RWPE2 (cell line): ENCODE measurements at regions not wholly inside any gene's neighbourhood (a gene's known extent, or its start where the extent isn't known, plus 50 kb on each side); places are given as distances from the start of the nearest gene placed in this dataset.

Source experiments
- ATAC-seq: fragments of 200-7000 bp; cut with Tn5 transposase; 3 replicates; pipeline ENCODE4 v1.9.1; 2021; ENCODE audit warnings: low read depth
- DNase-seq: peaks from one replicate; pipeline ENCODE4 v3.0.0-alpha.2; 2020; ENCODE audit warnings: low spot score
- H3K27ac ChIP-seq: fragments of 450-650 bp; 2 replicates; pipeline ENCODE4 v1.5.1; 2017; ENCODE audit warnings: mild to moderate bottlenecking; ENCODE audit not compliant: poor library complexity, severe bottlenecking
- H3K27me3 ChIP-seq: fragments of 250-450 bp; sonication (Bioruptor Pico); 2 replicates; pipeline ENCODE4 v1.5.1; 2021; ENCODE audit warnings: mild to moderate bottlenecking, moderate library complexity; ENCODE audit not compliant: insufficient read depth, poor library complexity, severe bottlenecking
- H3K36me3 ChIP-seq: fragments of 250-450 bp; sonication (Bioruptor Pico); 2 replicates; pipeline ENCODE4 v1.5.1; 2020; ENCODE audit warnings: low read depth, mild to moderate bottlenecking, moderate library complexity
- H3K4me1 ChIP-seq: fragments of 250-450 bp; sonication (Bioruptor Pico); 2 replicates; pipeline ENCODE4 v1.5.1; 2021; ENCODE audit warnings: mild to moderate bottlenecking, moderate library complexity; ENCODE audit not compliant: insufficient read depth, poor library complexity, severe bottlenecking
- H3K4me3 ChIP-seq: fragments of 250-450 bp; sonication (Bioruptor Pico); 2 replicates; pipeline ENCODE4 v1.5.1; 2021; ENCODE audit warnings: mild to moderate bottlenecking, moderate library complexity; ENCODE audit not compliant: severe bottlenecking
- H3K9me3 ChIP-seq: fragments of 250-450 bp; sonication (Bioruptor Pico); 2 replicates; pipeline ENCODE4 v1.5.1; 2021; ENCODE audit warnings: mild to moderate bottlenecking, moderate library complexity; ENCODE audit not compliant: severe bottlenecking
- CTCF ChIP-seq: fragments of 450-650 bp; IDR thresholded peaks from one replicate; pipeline ENCODE4 v1.5.1; 2017; ENCODE audit warnings: mild to moderate bottlenecking, moderate library complexity; ENCODE audit not compliant: poor library complexity, severe bottlenecking

- no peak overlapping the region for H3K4me3 ChIP-seq
- no peaks in the 10 kb centered on the region for H3K4me1 ChIP-seq
- no peak for TF ChIP-seq CTCF
- H3K27ac ChIP-seq = no peak overlapping the region
- H3K36me3 ChIP-seq = no peaks in the 10 kb centered on the region
- no peaks in the 10 kb centered on the region for H3K9me3 ChIP-seq
- DNase-seq = no peak
- ATAC-seq = no peak
- H3K27me3 ChIP-seq = no peaks in the 10 kb centered on the region
These were observed 1047.8 kb downstream of the EPHA7 start for GRCh38 chr6:92371211-92372208.

- H3K36me3 ChIP-seq = no peaks in the 10 kb centered on the region
- H3K27me3 ChIP-seq = no peaks in the 10 kb centered on the region
- H3K4me1 ChIP-seq = no peaks in the 10 kb centered on the region
- H3K27ac ChIP-seq = no peak overlapping the region
- ATAC-seq (no peak), DNase-seq (no peak)
- no peaks in the 10 kb centered on the region for H3K9me3 ChIP-seq
- H3K4me3 ChIP-seq = no peak overlapping the region
- TF ChIP-seq CTCF = no peak
These were observed 1050.0 kb downstream of the EPHA7 start for GRCh38 chr6:92369309-92369708.

DNA sequence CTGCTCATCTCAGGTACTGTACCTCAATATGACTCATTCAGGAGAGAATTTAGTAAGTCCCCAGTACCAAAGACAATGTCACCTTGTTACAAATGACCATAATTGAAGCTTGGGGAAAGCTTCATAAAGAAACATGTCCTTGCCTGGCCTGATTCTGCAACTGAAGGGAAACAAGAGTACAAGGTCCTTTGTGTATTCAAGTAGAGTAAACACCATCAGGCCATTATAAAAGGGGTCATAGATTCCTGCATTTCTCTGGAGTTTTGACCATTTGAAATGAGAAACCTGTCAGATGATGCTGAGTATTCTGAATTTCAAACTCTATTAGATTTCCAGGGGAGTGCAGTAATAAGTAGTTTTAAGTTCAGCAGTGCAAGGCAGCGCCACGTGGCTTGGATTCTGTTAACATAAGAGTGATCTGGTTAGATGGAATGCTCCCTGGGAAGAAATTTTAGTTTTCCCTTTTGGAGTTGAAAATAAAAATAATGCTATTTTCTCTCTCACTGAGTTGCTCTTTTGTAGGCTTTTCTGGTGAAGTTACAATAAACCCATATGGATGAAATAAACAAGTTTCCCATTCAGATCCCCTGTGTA, 1054.3 kb downstream of the EPHA7 start:
- ATAC-seq (no peak), DNase-seq (no peak)
- Histone ChIP-seq H3K4me1 (no peaks in the 10 kb centered on the region), H3K27ac (no peak overlapping the region), H3K9me3 (no peaks in the 10 kb centered on the region), H3K36me3 (no peaks in the 10 kb centered on the region), H3K4me3 (no peak overlapping the region), H3K27me3 (no peaks in the 10 kb centered on the region)
- TF ChIP-seq CTCF = no peak

- Histone ChIP-seq H3K27ac (no peak overlapping the region), H3K9me3 (no peaks in the 10 kb centered on the region), H3K4me3 (no peak overlapping the region), H3K4me1 (no peaks in the 10 kb centered on the region), H3K27me3 (no peaks in the 10 kb centered on the region), H3K36me3 (no peaks in the 10 kb centered on the region)
- DNase-seq = no peak
- no peak for TF ChIP-seq CTCF
- no peak for ATAC-seq
These were observed 1056.2 kb downstream of the EPHA7 start for GRCh38 chr6:92363111-92363510.
